Occipital lobe (tissue), 1 donor: ENCODE measurements at regions not wholly inside any gene's neighbourhood (a gene's known extent, or its start where the extent isn't known, plus 50 kb on each side); places are given as distances from the start of the nearest gene placed in this dataset.
"Not testable (repeated sequence)": the region's sequence is repeated elsewhere in the genome, so short reads cannot be mapped to it uniquely, and the experiment has no call there.

Experiments used
- DNase-seq: peaks from one replicate; lab custom pipeline; 2025; lab: John Stamatoyannopoulos, UW

GRCh38 chr2:84217456-84217855 lies 241.6 kb downstream of the SUCLG1 start:
- DNase-seq: no peak

GRCh38 chr2:84214455-84214854 lies 244.6 kb downstream of the SUCLG1 start:
- no peak for DNase-seq

GRCh38 chr2:84212611-84213314 lies 246.3 kb downstream of the SUCLG1 start:
- no peak for DNase-seq

GRCh38 chr2:84209941-84210340 lies 249.1 kb downstream of the SUCLG1 start:
- DNase-seq: no peak

- DNase-seq: no peak
These were observed 254.1 kb downstream of the SUCLG1 start for GRCh38 chr2:84204995-84205394.

- DNase-seq: no peak
These were observed 256.9 kb downstream of the SUCLG1 start for GRCh38 chr2:84202166-84202565.

- no peak for DNase-seq
These were observed 257.9 kb downstream of the SUCLG1 start for GRCh38 chr2:84201158-84201557.

- no peak for DNase-seq
These were observed 261.2 kb downstream of the SUCLG1 start for GRCh38 chr2:84197901-84198300.

GRCh38 chr2:84194949-84195644 lies 264.0 kb downstream of the SUCLG1 start:
- no peak for DNase-seq

GRCh38 chr2:84194181-84194580 lies 264.9 kb downstream of the SUCLG1 start:
- DNase-seq: no peak

GRCh38 chr2:84187258-84187657 lies 271.8 kb downstream of the SUCLG1 start:
- DNase-seq: no peak

GRCh38 chr2:84181927-84182326 lies 277.2 kb downstream of the SUCLG1 start:
- no peak for DNase-seq

GRCh38 chr2:84177733-84178132 lies 281.3 kb downstream of the SUCLG1 start:
- no peak for DNase-seq

GRCh38 chr2:84175970-84176369 lies 283.1 kb downstream of the SUCLG1 start:
- no peak for DNase-seq

- DNase-seq: no peak
These were observed 283.7 kb downstream of the SUCLG1 start for GRCh38 chr2:84175340-84175739.

GRCh38 chr2:84173041-84173440 lies 286.0 kb downstream of the SUCLG1 start:
- no peak for DNase-seq

- DNase-seq: no peak
These were observed 288.1 kb downstream of the SUCLG1 start for GRCh38 chr2:84170979-84171378.

- DNase-seq: no peak
These were observed 289.2 kb downstream of the SUCLG1 start for GRCh38 chr2:84169871-84170270.

GRCh38 chr2:84168552-84168951 lies 290.5 kb downstream of the SUCLG1 start:
- not testable (repeated sequence) for DNase-seq

- no peak for DNase-seq
These were observed 293.8 kb downstream of the SUCLG1 start for GRCh38 chr2:84165256-84165655.

GRCh38 chr2:84160453-84160852 lies 298.6 kb downstream of the SUCLG1 start:
- DNase-seq: no peak

- DNase-seq: no peak
These were observed 300.5 kb downstream of the SUCLG1 start for GRCh38 chr2:84158605-84159004.

- DNase-seq: no peak
These were observed 306.6 kb downstream of the SUCLG1 start for GRCh38 chr2:84152462-84152861.
